PC-9 (cell line): ENCODE measurements at regions not wholly inside any gene's neighbourhood (a gene's known extent, or its start where the extent isn't known, plus 50 kb on each side); places are given as distances from the start of the nearest gene placed in this dataset.

Experiments used
- BruUV-seq: library from RNA; stranded (reverse); fragments of 400-500 nt; replicated peaks from 2 replicates; lab custom pipeline; 2021; lab: Mats Ljungman, UMichigan
- CTCF ChIA-PET: fragments of 300-600 bp; sonication (Branson Sonifier 250); formaldehyde crosslinking; loops from one replicate; lab custom pipeline; 2022; ENCODE audit warnings: antibody characterized with exemption; lab: Charles Lee
- POLR2A ChIA-PET: fragments of 300-600 bp; sonication (Branson Sonifier 250); formaldehyde crosslinking; loops from one replicate; lab custom pipeline; 2022; ENCODE audit warnings: antibody characterized with exemption; ENCODE audit not compliant: unreplicated experiment; lab: Charles Lee
- DNase-seq, 2 experiments: peaks; one replicate each; pipeline versions ENCODE4 v3.0.0 to v3.0.0-alpha.2; 2015 to 2022; ENCODE audit warnings: mixed read lengths in 1 of 2
- H2AFZ ChIP-seq: fragments of 200-600 bp; sonication (generic); 2 replicates; pipeline ENCODE4 v1.8.1; 2017; ENCODE audit warnings: antibody characterized with exemption
- H3F3A ChIP-seq: fragments of 200-600 bp; sonication (generic); 2 replicates; pipeline ENCODE4 v1.8.1; 2017; ENCODE audit warnings: antibody characterized with exemption, mild to moderate bottlenecking, low read depth; ENCODE audit not compliant: insufficient read depth
- H3K27ac ChIP-seq: fragments of 200-600 bp; sonication (generic); 2 replicates; pipeline ENCODE4 v1.6.1; 2016; ENCODE audit warnings: mixed run types
- H3K27me3 ChIP-seq: fragments of 200-600 bp; sonication (generic); 2 replicates; pipeline ENCODE4 v1.6.1; 2016; ENCODE audit warnings: low read depth, mixed run types; ENCODE audit not compliant: insufficient read depth
- H3K36me3 ChIP-seq: fragments of 200-600 bp; sonication (generic); 2 replicates; pipeline ENCODE4 v1.6.1; 2016; ENCODE audit warnings: low read depth, mixed run types
- H3K4me1 ChIP-seq: fragments of 200-600 bp; sonication (generic); replicated peaks from 2 replicates; pipeline ENCODE4 v1.6.1; 2016; ENCODE audit warnings: mixed run types; ENCODE audit not compliant: insufficient read depth
- H3K4me2 ChIP-seq: fragments of 200-600 bp; sonication (generic); 2 replicates; pipeline ENCODE4 v1.6.1; 2017; ENCODE audit warnings: mixed run types
- H3K4me3 ChIP-seq: fragments of 200-600 bp; sonication (generic); 2 replicates; pipeline ENCODE4 v1.6.1; 2016; ENCODE audit warnings: mixed run types
- H3K79me2 ChIP-seq: fragments of 200-600 bp; sonication (generic); 2 replicates; pipeline ENCODE4 v1.6.1; 2017; ENCODE audit warnings: low read depth, mixed run types
- H3K9me2 ChIP-seq: fragments of 200-600 bp; sonication (generic); 2 replicates; pipeline ENCODE4 v1.8.1; 2017; ENCODE audit warnings: mild to moderate bottlenecking; ENCODE audit not compliant: insufficient read depth
- H3K9me3 ChIP-seq: fragments of 200-600 bp; sonication (generic); 2 replicates; pipeline ENCODE4 v1.8.1; 2016; ENCODE audit warnings: low read depth; ENCODE audit not compliant: insufficient read depth
- H4K20me1 ChIP-seq: fragments of 200-600 bp; sonication (generic); 2 replicates; pipeline ENCODE4 v1.8.1; 2017; ENCODE audit not compliant: insufficient read depth
- CTCF ChIP-seq: fragments of 200-600 bp; sonication (generic); conservative IDR thresholded peaks from 2 replicates; pipeline ENCODE4 v1.6.1; 2017; ENCODE audit warnings: mixed run types, antibody characterized with exemption, mild to moderate bottlenecking, moderate library complexity
- EZH2 ChIP-seq: fragments of 200-600 bp; sonication (generic); IDR thresholded peaks from 2 replicates; pipeline ENCODE4 v1.8.0; 2017; ENCODE audit warnings: antibody characterized with exemption, low read depth
- intact Hi-C: fragments of 100-400 bp; cut with micrococcal nuclease; formaldehyde crosslinking; loops from one replicate; pipeline ENCODE4 v1.10.0; 2022; ENCODE audit not compliant: unreplicated experiment

- H3K9me3 ChIP-seq = peaks cover 15% of the 10 kb centered on the region
- H3K36me3 ChIP-seq = peaks cover 10% of the 10 kb centered on the region; the same call in 1 of the 2 replicates
- TF ChIP-seq EZH2 (no peak), CTCF (no peak)
- H3K27ac ChIP-seq = peak overlapping the region; percentile 86
- POLR2A ChIA-PET = no interaction called here
- no TSS peak for BruUV-seq
- DNase-seq = no peak
- peaks cover 39% of the 10 kb centered on the region for H3K4me1 ChIP-seq
- H3F3A ChIP-seq = peaks cover 15% of the 10 kb centered on the region
- intact Hi-C loops = loop anchor here (2.0 to 10.0 kb wide), 3 partner anchors 43 to 411 kb away; no protein-coding TSS in a partner anchor
- CTCF ChIA-PET = no interaction called here
- no peaks in the 10 kb centered on the region for H3K79me2 ChIP-seq
- H4K20me1 ChIP-seq = no peaks in the 10 kb centered on the region
- no peak overlapping the region for H3K4me3 ChIP-seq
- H2AFZ ChIP-seq = no peak overlapping the region
- no peaks in the 10 kb centered on the region for H3K27me3 ChIP-seq
- peak overlapping the region; percentile 57 for H3K4me2 ChIP-seq
- no peaks in the 10 kb centered on the region for H3K9me2 ChIP-seq
Observed at GRCh38 chr14:80433811-80434210, 222.5 kb upstream of the DIO2 start.

DNA sequence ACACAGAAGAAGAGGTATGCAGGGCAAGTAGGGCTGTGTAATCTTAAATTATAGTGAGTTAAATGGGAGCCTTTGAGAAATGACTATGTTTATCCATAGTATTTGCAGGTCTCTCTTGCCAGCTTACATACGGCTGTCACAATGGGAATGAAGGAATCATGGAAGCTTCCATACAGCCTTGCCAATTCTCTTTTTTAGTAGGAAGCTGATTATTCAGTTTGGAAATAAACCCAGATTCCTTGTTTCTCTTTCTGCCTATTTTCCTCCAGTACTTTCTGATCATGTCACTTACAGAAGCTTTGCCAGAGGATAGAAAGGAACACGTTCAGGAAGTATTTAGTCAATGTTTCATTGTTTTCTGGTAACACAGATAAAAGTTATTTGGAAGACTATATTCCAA, 217.4 kb upstream of the DIO2 start:
- Histone ChIP-seq H3K4me1 (peaks cover 44% of the 10 kb centered on the region), H3K36me3 (peaks cover 9% of the 10 kb centered on the region; the same call in 1 of the 2 replicates), H3K27me3 (no peaks in the 10 kb centered on the region), H3K4me3 (no peak overlapping the region), H3K9me3 (peaks cover 23% of the 10 kb centered on the region), H3K79me2 (no peaks in the 10 kb centered on the region), H2AFZ (no peak overlapping the region), H3K27ac (no peak overlapping the region), H3K4me2 (no peak overlapping the region), H3F3A (peaks cover 23% of the 10 kb centered on the region), H4K20me1 (no peaks in the 10 kb centered on the region), H3K9me2 (no peaks in the 10 kb centered on the region)
- ChIA-PET POLR2A (no interaction called here), CTCF (no interaction called here)
- intact Hi-C loops = loop anchor here (5.0 kb wide), 1 partner anchor 371 kb away; no protein-coding TSS in a partner anchor
- TF ChIP-seq EZH2 = no peak
- TF ChIP-seq CTCF = no peak
- no peak for DNase-seq
- no TSS peak for BruUV-seq

DNA sequence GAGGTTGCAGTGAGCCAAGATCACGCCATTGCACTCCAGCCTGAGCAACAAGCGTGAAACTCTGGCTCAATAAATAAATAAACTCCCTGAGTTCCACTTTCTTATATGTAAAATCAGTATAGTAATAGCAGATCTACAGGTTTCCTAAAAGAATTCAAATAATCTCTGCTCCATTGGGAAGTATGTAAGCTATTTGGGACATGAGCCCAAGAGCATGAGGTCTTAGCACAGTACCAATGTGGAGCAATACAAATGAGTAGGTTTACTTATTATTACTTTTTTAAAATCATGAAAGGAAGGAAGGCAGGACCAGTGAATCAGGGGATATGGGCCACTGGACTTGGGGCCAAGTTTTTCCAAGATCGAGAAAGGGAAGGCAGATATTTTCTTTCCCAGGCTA, 216.9 kb upstream of the DIO2 start:
- Histone ChIP-seq H3K27ac (no peak overlapping the region), H3K79me2 (no peaks in the 10 kb centered on the region), H3K9me3 (peaks cover 25% of the 10 kb centered on the region), H3K36me3 (peaks cover 9% of the 10 kb centered on the region; the same call in 1 of the 2 replicates), H3K4me3 (no peak overlapping the region), H2AFZ (no peak overlapping the region), H3K27me3 (no peaks in the 10 kb centered on the region), H3K9me2 (no peaks in the 10 kb centered on the region), H3K4me1 (peaks cover 39% of the 10 kb centered on the region), H3K4me2 (no peak overlapping the region), H4K20me1 (no peaks in the 10 kb centered on the region), H3F3A (peaks cover 23% of the 10 kb centered on the region)
- intact Hi-C loops = loop anchor here (5.0 kb wide), 1 partner anchor 371 kb away; no protein-coding TSS in a partner anchor
- DNase-seq = no peak
- BruUV-seq = no TSS peak
- ChIA-PET POLR2A (no interaction called here), CTCF (no interaction called here)
- TF ChIP-seq CTCF (no peak), EZH2 (no peak)
